Keratinocyte (primary cell): ENCODE measurements at regions not wholly inside any gene's neighbourhood (a gene's known extent, or its start where the extent isn't known, plus 50 kb on each side); places are given as distances from the start of the nearest gene placed in this dataset.

Source experiments
- EZH2 ChIP-seq: IDR thresholded peaks from one replicate; pipeline ENCODE4 v1.6.1; 2012; ENCODE audit warnings: inconsistent platforms, mild to moderate bottlenecking, low read length, moderate library complexity
- TF ChIP-seq, protein P1 (sequence below), 3 experiments: IDR thresholded peaks in 1 of 3; conservative IDR thresholded peaks in 1 of 3; optimal IDR thresholded peaks in 1 of 3; 2 replicates in 2 of 3; 3 replicates in 1 of 3; pipeline versions ENCODE3 to v1.5.1; 2011; ENCODE audit warnings: low read length in 3 of 3, mild to moderate bottlenecking in 3 of 3, moderate library complexity in 2 of 3, control low read depth in 1 of 3, inconsistent platforms in 1 of 3; ENCODE audit not compliant: insufficient read depth in 2 of 3; ENCODE audit errors: extremely low read depth in 1 of 3

DNA sequence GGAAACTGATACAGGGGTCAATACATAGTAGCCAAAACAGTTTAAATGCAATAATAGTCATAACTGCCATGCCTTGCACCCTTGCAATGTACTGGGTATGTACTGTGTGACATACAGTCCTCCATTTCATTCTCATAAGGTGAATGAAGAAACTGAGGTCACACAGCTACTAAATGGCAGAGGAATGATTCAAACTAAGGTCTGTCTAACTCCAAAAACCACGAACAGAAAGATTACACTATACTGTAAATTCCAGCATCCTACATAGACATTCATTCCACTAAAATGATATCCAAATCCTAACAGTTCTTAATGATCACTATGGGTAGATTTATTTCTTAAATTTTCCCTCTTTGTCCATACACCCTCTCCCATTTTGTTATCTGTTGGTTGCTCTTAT, 238.1 kb upstream of the SERP2 start:
- TF ChIP-seq, protein P1, sequence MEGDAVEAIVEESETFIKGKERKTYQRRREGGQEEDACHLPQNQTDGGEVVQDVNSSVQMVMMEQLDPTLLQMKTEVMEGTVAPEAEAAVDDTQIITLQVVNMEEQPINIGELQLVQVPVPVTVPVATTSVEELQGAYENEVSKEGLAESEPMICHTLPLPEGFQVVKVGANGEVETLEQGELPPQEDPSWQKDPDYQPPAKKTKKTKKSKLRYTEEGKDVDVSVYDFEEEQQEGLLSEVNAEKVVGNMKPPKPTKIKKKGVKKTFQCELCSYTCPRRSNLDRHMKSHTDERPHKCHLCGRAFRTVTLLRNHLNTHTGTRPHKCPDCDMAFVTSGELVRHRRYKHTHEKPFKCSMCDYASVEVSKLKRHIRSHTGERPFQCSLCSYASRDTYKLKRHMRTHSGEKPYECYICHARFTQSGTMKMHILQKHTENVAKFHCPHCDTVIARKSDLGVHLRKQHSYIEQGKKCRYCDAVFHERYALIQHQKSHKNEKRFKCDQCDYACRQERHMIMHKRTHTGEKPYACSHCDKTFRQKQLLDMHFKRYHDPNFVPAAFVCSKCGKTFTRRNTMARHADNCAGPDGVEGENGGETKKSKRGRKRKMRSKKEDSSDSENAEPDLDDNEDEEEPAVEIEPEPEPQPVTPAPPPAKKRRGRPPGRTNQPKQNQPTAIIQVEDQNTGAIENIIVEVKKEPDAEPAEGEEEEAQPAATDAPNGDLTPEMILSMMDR (optimal IDR thresholded peaks at IDR 0.05 in 1 of 3, IDR thresholded peaks at IDR 0.05 in 1 of 3, conservative IDR thresholded peaks at IDR 0.05 in 1 of 3; ENCODE audit: extremely low read depth in 1 of 3, insufficient read depth in 2 of 3, low read length in 3 of 3): no peak
- TF ChIP-seq EZH2: no peak
